Upper lobe of left lung (tissue), 6 donors: ENCODE measurements at regions not wholly inside any gene's neighbourhood (a gene's known extent, or its start where the extent isn't known, plus 50 kb on each side); places are given as distances from the start of the nearest gene placed in this dataset.

Experiments used
- ATAC-seq, 2 donors: fragments of 200-7000 bp; cut with Tn5 transposase; one replicate each; pipeline ENCODE4 v1.9.1; 2022; ENCODE audit warnings: mild to moderate bottlenecking in 2 of 2, moderate library complexity in 2 of 2; ENCODE audit not compliant: low FRiP score in 2 of 2
- DNase-seq, 2 donors: peaks; one replicate each; pipeline ENCODE4 v3.0.0-alpha.2; 2019 to 2020
- H3K27ac ChIP-seq, 4 donors: fragments of 200-600 bp; sonication (generic); one replicate each; pipeline ENCODE4 v1.5.1; 2016 to 2019
- H3K27me3 ChIP-seq, 4 donors: fragments of 200-600 bp; sonication (generic); one replicate each; pipeline ENCODE4 v1.5.1; 2017 to 2019
- H3K36me3 ChIP-seq, 4 donors: fragments of 200-600 bp; sonication (generic); one replicate each; pipeline ENCODE4 v1.5.1; 2016 to 2019
- H3K4me1 ChIP-seq, 4 donors: fragments of 200-600 bp; sonication (generic); one replicate each; pipeline ENCODE4 v1.5.1; 2018 to 2019
- H3K4me3 ChIP-seq, 4 donors: fragments of 200-600 bp; sonication (generic); one replicate each; pipeline ENCODE4 v1.5.1; 2017 to 2019; ENCODE audit warnings: mild to moderate bottlenecking in 2 of 4, moderate library complexity in 1 of 4
- H3K9me3 ChIP-seq, 4 donors: fragments of 200-600 bp; sonication (generic); one replicate each; pipeline ENCODE4 v1.5.1; 2018 to 2019
- CTCF ChIP-seq, 6 experiments: fragments of 450-650 bp in 4 of 6; fragments of 200-600 bp in 2 of 6; sonication (generic) in 2 of 6; IDR thresholded peaks; one replicate each; pipeline ENCODE4 v1.5.1; 2016 to 2019; ENCODE audit warnings: antibody characterized with exemption in 6 of 6
- EP300 ChIP-seq, 4 donors: sonication (generic); formaldehyde crosslinking; IDR thresholded peaks; one replicate each; pipeline ENCODE4 v1.5.1; 2017; ENCODE audit warnings: antibody characterized with exemption in 4 of 4, control low read depth in 2 of 4
- POLR2A ChIP-seq, 4 donors: fragments of 450-650 bp; IDR thresholded peaks; one replicate each; pipeline ENCODE4 v1.5.1; 2016 to 2017; ENCODE audit warnings: antibody characterized with exemption in 4 of 4, mild to moderate bottlenecking in 2 of 4
- POLR2AphosphoS5 ChIP-seq, 2 donors: sonication (generic); formaldehyde crosslinking; IDR thresholded peaks; one replicate each; pipeline ENCODE4 v1.5.1; 2017; ENCODE audit warnings: antibody characterized with exemption in 2 of 2
- WGBS, 2 donors: methylation state at CpG; one replicate each; pipeline ENCODE4 v1.1.5; 2017 to 2018; 5-methylcytosine and 5-hydroxymethylcytosine counted together
- donor health status: DM: no; HTN: no; CAD: no; lungs with moderate emphysema.
- donor health status: DM: no; HTN: yes; CAD: no; lungs with severe emphysema.

- H3K36me3 ChIP-seq: no peaks in the 10 kb centered on the region
- ATAC-seq (no peak), DNase-seq (no peak)
- no peak for TF ChIP-seq EP300 (IDR thresholded peaks at IDR 0.05)
- TF ChIP-seq CTCF (IDR thresholded peaks at IDR 0.05): no peak
- no peak for TF ChIP-seq POLR2A (IDR thresholded peaks at IDR 0.05)
- TF ChIP-seq POLR2AphosphoS5 (IDR thresholded peaks at IDR 0.05): no peak
- 79 to 80% methylated on average over 4 of the region's 4 CpGs for WGBS, 2 donors
- H3K4me3 ChIP-seq: no peak overlapping the region
- H3K9me3 ChIP-seq: peaks cover 0 to 5% (median 0%) of the 10 kb centered on the region in 4 donors
- H3K4me1 ChIP-seq: no peaks in the 10 kb centered on the region
- no peaks in the 10 kb centered on the region for H3K27me3 ChIP-seq
- no peak overlapping the region for H3K27ac ChIP-seq
Observed at GRCh38 chr1:38263438-38263837, 216.8 kb upstream of the POU3F1 start.

- Histone ChIP-seq H3K27me3 (no peaks in the 10 kb centered on the region), H3K27ac (no peak overlapping the region), H3K9me3 (peaks cover 0 to 5% (median 0%) of the 10 kb centered on the region in 4 donors), H3K36me3 (no peaks in the 10 kb centered on the region), H3K4me3 (no peak overlapping the region), H3K4me1 (no peaks in the 10 kb centered on the region)
- no peak for ATAC-seq
- TF ChIP-seq POLR2AphosphoS5 (IDR thresholded peaks at IDR 0.05): no peak
- TF ChIP-seq POLR2A (IDR thresholded peaks at IDR 0.05): no peak
- no peak for TF ChIP-seq EP300 (IDR thresholded peaks at IDR 0.05)
- no peak for TF ChIP-seq CTCF (IDR thresholded peaks at IDR 0.05)
- WGBS, 2 donors: 85 to 89% methylated on average over 4 of the region's 4 CpGs
- DNase-seq: no peak
Observed at GRCh38 chr1:38261574-38261973, 215.0 kb upstream of the POU3F1 start.

GRCh38 chr1:38258085-38258627, 211.6 kb upstream of the POU3F1 start:
- 88 to 89% methylated on average over 16 of the region's 16 CpGs for WGBS, 2 donors
- ATAC-seq (no peak), DNase-seq (no peak)
- H3K27ac ChIP-seq: no peak overlapping the region
- H3K4me1 ChIP-seq: no peaks in the 10 kb centered on the region
- no peaks in the 10 kb centered on the region for H3K36me3 ChIP-seq
- H3K4me3 ChIP-seq: no peak overlapping the region
- TF ChIP-seq POLR2A (IDR thresholded peaks at IDR 0.05) (no peak), CTCF (IDR thresholded peaks at IDR 0.05) (no peak), EP300 (IDR thresholded peaks at IDR 0.05) (no peak), POLR2AphosphoS5 (IDR thresholded peaks at IDR 0.05) (no peak)
- H3K9me3 ChIP-seq: peaks cover 0 to 5% (median 2%) of the 10 kb centered on the region in 4 donors
- H3K27me3 ChIP-seq: no peaks in the 10 kb centered on the region

GRCh38 chr1:38257374-38257773, 210.8 kb upstream of the POU3F1 start:
- Histone ChIP-seq H3K36me3 (no peaks in the 10 kb centered on the region), H3K9me3 (peaks cover 0 to 5% (median 2%) of the 10 kb centered on the region in 4 donors), H3K27me3 (no peaks in the 10 kb centered on the region), H3K4me3 (no peak overlapping the region), H3K27ac (no peak overlapping the region), H3K4me1 (no peaks in the 10 kb centered on the region)
- WGBS, 2 donors: 69 to 88% methylated on average over 6 of the region's 6 CpGs
- DNase-seq (no peak), ATAC-seq (no peak)
- TF ChIP-seq EP300 (IDR thresholded peaks at IDR 0.05): no peak
- TF ChIP-seq POLR2A (IDR thresholded peaks at IDR 0.05): no peak
- no peak for TF ChIP-seq CTCF (IDR thresholded peaks at IDR 0.05)
- no peak for TF ChIP-seq POLR2AphosphoS5 (IDR thresholded peaks at IDR 0.05)

GRCh38 chr1:38256072-38256471, 209.5 kb upstream of the POU3F1 start:
- TF ChIP-seq POLR2AphosphoS5 (IDR thresholded peaks at IDR 0.05): no peak
- TF ChIP-seq CTCF (IDR thresholded peaks at IDR 0.05): no peak
- TF ChIP-seq POLR2A (IDR thresholded peaks at IDR 0.05): no peak
- no peak for TF ChIP-seq EP300 (IDR thresholded peaks at IDR 0.05)
- DNase-seq (peak in 1 of 2 donors; percentile 65), ATAC-seq (no peak)
- WGBS, 2 donors: 34 to 46% methylated on average over 4 to 7 of the region's 9 CpGs
- H3K36me3 ChIP-seq: no peaks in the 10 kb centered on the region
- no peaks in the 10 kb centered on the region for H3K4me1 ChIP-seq
- H3K4me3 ChIP-seq: no peak overlapping the region
- no peak overlapping the region for H3K27ac ChIP-seq
- H3K27me3 ChIP-seq: no peaks in the 10 kb centered on the region
- peaks cover 0 to 5% (median 2%) of the 10 kb centered on the region in 4 donors for H3K9me3 ChIP-seq
